ENCODE measurements at regions not wholly inside any gene's neighbourhood (a gene's known extent, or its start where the extent isn't known, plus 50 kb on each side); places are given as distances from the start of the nearest gene placed in this dataset.
A peak's percentile ranks its signal among the peaks of the same experiment; 100 is the strongest.

DNA sequence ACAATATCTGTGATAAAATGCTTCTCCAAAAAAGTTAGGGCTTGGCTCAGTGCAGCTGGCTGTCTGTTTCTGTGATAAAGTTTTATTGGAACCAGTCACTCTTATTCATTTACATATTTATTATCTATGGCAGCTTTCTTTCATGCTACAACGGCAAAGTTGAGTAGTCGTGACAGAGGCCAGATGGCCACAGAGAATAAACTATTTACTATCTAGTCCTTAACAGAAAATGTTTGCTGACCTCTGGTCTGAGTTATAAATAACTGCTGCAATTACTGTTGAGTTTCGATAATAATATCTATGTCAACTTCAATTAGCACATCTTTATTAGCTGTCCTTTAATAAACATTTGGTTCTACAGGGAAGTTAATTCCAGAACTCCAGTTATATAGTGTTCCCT, 180.2 kb upstream of the RUNX1 start:
- 69% methylated on average over 3 of the region's 3 CpGs for WGBS (ENCODE audit: insufficient coverage, low coverage, low lambda C conversion rate, missing lambda C conversion rate)
- TF ChIP-seq POLR2A (IDR thresholded peaks at IDR 0.05) (no peak), CTCF (IDR thresholded peaks at IDR 0.05) (no peak)
- DNase-seq: no peak
- H3K4me1 ChIP-seq: peaks cover 0 to 20% (median 7%) of the 10 kb centered on the region in 4 donors
- H3K36me3 ChIP-seq: no peaks in the 10 kb centered on the region
- H3K27ac ChIP-seq: no peak overlapping the region
- no peak overlapping the region for H3K4me3 ChIP-seq
- no peaks in the 10 kb centered on the region for H3K27me3 ChIP-seq
- no peak for ATAC-seq
- no peaks in the 10 kb centered on the region for H3K9me3 ChIP-seq
- intact Hi-C loops (cut with DNase I): no loop called here

GRCh38 chr21:35227786-35228185, 178.7 kb upstream of the RUNX1 start:
- ATAC-seq (no peak), DNase-seq (no peak)
- Histone ChIP-seq H3K36me3 (no peaks in the 10 kb centered on the region), H3K9me3 (no peaks in the 10 kb centered on the region), H3K27me3 (no peaks in the 10 kb centered on the region), H3K27ac (no peak overlapping the region), H3K4me3 (no peak overlapping the region), H3K4me1 (peaks cover 0 to 20% (median 7%) of the 10 kb centered on the region in 4 donors)
- no CpG with 5 or more reads among the region's 5 CpGs for WGBS (ENCODE audit: insufficient coverage, low coverage, low lambda C conversion rate, missing lambda C conversion rate)
- intact Hi-C loops (cut with DNase I): no loop called here
- TF ChIP-seq POLR2A (IDR thresholded peaks at IDR 0.05) (no peak), CTCF (IDR thresholded peaks at IDR 0.05) (no peak)

GRCh38 chr21:35226968-35227744, 178.1 kb upstream of the RUNX1 start:
- Histone ChIP-seq H3K27me3 (no peaks in the 10 kb centered on the region), H3K4me1 (peaks cover 0 to 20% (median 7%) of the 10 kb centered on the region in 4 donors), H3K27ac (no peak overlapping the region), H3K9me3 (no peaks in the 10 kb centered on the region), H3K36me3 (no peaks in the 10 kb centered on the region), H3K4me3 (no peak overlapping the region)
- no peak for ATAC-seq
- intact Hi-C loops (cut with DNase I): no loop called here
- WGBS (ENCODE audit: insufficient coverage, low coverage, low lambda C conversion rate, missing lambda C conversion rate): 84% methylated on average over 12 of the region's 13 CpGs
- DNase-seq: no peak
- TF ChIP-seq CTCF (IDR thresholded peaks at IDR 0.05) (no peak), POLR2A (IDR thresholded peaks at IDR 0.05) (no peak)

GRCh38 chr21:35226328-35226727, 177.2 kb upstream of the RUNX1 start:
- ATAC-seq (peak; percentile 96 to 99 (median 98)), DNase-seq (peak; percentile 54 to 87 (median 87))
- H3K27ac ChIP-seq: peak overlapping the region in 2 of 3 donors; percentile 60 to 61
- peaks cover 0 to 20% (median 7%) of the 10 kb centered on the region in 4 donors for H3K4me1 ChIP-seq
- intact Hi-C loops (cut with DNase I): no loop called here
- TF ChIP-seq CTCF (IDR thresholded peaks at IDR 0.05): no peak
- no peak for TF ChIP-seq POLR2A (IDR thresholded peaks at IDR 0.05)
- H3K4me3 ChIP-seq: no peak overlapping the region
- 29% methylated on average over 5 of the region's 6 CpGs for WGBS (ENCODE audit: insufficient coverage, low coverage, low lambda C conversion rate, missing lambda C conversion rate)
- H3K36me3 ChIP-seq: no peaks in the 10 kb centered on the region
- no peaks in the 10 kb centered on the region for H3K27me3 ChIP-seq
- H3K9me3 ChIP-seq: no peaks in the 10 kb centered on the region
